Upper lobe of left lung (tissue), 4 donors: ENCODE measurements at regions not wholly inside any gene's neighbourhood (a gene's known extent, or its start where the extent isn't known, plus 50 kb on each side); places are given as distances from the start of the nearest gene placed in this dataset.

Source experiments
- POLR2AphosphoS5 ChIP-seq, 2 donors: sonication (generic); formaldehyde crosslinking; IDR thresholded peaks; one replicate each; pipeline ENCODE4 v1.5.1; 2017; ENCODE audit warnings: antibody characterized with exemption in 2 of 2
- TF ChIP-seq, protein P1 (sequence below), 6 experiments: fragments of 450-650 bp in 4 of 6; fragments of 200-600 bp in 2 of 6; sonication (generic) in 2 of 6; IDR thresholded peaks; one replicate each; pipeline ENCODE4 v1.5.1; 2016 to 2019; ENCODE audit warnings: antibody characterized with exemption in 6 of 6

- TF ChIP-seq, protein P1, sequence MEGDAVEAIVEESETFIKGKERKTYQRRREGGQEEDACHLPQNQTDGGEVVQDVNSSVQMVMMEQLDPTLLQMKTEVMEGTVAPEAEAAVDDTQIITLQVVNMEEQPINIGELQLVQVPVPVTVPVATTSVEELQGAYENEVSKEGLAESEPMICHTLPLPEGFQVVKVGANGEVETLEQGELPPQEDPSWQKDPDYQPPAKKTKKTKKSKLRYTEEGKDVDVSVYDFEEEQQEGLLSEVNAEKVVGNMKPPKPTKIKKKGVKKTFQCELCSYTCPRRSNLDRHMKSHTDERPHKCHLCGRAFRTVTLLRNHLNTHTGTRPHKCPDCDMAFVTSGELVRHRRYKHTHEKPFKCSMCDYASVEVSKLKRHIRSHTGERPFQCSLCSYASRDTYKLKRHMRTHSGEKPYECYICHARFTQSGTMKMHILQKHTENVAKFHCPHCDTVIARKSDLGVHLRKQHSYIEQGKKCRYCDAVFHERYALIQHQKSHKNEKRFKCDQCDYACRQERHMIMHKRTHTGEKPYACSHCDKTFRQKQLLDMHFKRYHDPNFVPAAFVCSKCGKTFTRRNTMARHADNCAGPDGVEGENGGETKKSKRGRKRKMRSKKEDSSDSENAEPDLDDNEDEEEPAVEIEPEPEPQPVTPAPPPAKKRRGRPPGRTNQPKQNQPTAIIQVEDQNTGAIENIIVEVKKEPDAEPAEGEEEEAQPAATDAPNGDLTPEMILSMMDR (IDR thresholded peaks at IDR 0.05), result no peak
- TF ChIP-seq POLR2AphosphoS5 (IDR thresholded peaks at IDR 0.05), result no peak
Measured at GRCh38 chr7:46613116-46613515, 692.0 kb upstream of the IGFBP3 start.
